ENCODE measurements at regions not wholly inside any gene's neighbourhood (a gene's known extent, or its start where the extent isn't known, plus 50 kb on each side); places are given as distances from the start of the nearest gene placed in this dataset.

DNA sequence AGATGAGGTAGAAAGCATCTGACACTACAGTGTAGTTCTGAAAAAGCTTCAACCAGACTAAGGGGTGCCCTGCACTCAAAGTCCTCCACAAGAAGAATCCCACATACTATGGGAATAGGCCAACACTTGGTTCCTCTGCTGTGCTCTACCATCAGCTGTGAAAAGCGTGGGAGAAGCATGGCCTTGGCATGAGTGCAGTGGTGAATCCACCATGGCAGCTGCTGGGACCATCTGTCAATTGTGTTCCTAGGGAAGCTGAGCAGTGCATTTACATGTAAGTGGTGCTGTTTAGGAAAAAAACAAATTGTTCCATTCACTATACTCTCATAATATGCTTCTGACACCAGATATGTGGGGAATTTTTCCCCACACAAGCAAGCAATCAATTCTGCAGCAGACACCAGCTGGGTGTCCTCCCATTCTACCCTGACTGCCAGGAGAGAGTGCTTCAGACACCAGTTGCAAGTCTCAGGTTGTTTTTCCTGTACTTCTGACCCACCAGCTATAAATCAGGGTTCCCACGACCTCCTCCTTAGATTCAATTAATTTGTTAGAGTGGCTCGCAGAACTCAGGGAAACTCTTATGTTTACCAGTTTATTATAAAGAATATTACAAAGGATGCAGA is 230.8 kb upstream of the CHRM3 start:
- H3K9me3 ChIP-seq, result no peaks in the 10 kb centered on the region
- DNase-seq (ENCODE audit: extremely low spot score in 2 of 2), result no peak
- no peaks in the 10 kb centered on the region for H3K4me1 ChIP-seq
- H3K4me3 ChIP-seq, result no peak overlapping the region
- H3K27ac ChIP-seq, result no peak overlapping the region
- no peaks in the 10 kb centered on the region for H3K27me3 ChIP-seq
- no peaks in the 10 kb centered on the region for H3K36me3 ChIP-seq
- TF ChIP-seq POLR2AphosphoS5 (IDR thresholded peaks at IDR 0.05; ENCODE audit: insufficient read depth in 1 of 2, low read depth in 1 of 2) (no peak), POLR2A (IDR thresholded peaks at IDR 0.05) (no peak)
- TF ChIP-seq, protein P1, sequence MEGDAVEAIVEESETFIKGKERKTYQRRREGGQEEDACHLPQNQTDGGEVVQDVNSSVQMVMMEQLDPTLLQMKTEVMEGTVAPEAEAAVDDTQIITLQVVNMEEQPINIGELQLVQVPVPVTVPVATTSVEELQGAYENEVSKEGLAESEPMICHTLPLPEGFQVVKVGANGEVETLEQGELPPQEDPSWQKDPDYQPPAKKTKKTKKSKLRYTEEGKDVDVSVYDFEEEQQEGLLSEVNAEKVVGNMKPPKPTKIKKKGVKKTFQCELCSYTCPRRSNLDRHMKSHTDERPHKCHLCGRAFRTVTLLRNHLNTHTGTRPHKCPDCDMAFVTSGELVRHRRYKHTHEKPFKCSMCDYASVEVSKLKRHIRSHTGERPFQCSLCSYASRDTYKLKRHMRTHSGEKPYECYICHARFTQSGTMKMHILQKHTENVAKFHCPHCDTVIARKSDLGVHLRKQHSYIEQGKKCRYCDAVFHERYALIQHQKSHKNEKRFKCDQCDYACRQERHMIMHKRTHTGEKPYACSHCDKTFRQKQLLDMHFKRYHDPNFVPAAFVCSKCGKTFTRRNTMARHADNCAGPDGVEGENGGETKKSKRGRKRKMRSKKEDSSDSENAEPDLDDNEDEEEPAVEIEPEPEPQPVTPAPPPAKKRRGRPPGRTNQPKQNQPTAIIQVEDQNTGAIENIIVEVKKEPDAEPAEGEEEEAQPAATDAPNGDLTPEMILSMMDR (IDR thresholded peaks at IDR 0.05), result no peak
- intact Hi-C loops (cut with DNase I), result no loop called here

DNA sequence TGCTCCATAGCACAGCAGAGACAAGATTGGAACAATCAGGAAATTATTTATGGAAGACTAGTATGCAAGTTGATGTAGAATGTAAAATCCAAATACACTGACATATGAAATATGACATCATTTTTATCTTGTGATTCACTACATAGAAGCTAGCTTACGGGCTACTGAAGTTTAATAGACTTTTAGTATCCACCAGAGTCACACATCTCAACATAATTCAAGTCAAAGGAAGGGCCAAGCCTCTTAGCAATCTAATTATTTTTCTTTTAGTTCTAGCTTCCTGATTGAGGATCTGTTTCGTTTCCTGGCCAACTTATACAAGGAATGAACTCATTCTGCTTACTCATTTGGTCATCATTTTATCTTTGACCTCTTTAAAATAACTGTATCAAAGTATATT is 234.4 kb upstream of the CHRM3 start:
- no peaks in the 10 kb centered on the region for H3K36me3 ChIP-seq
- no peaks in the 10 kb centered on the region for H3K27me3 ChIP-seq
- H3K4me3 ChIP-seq, result no peak overlapping the region
- H3K27ac ChIP-seq, result no peak overlapping the region
- no peaks in the 10 kb centered on the region for H3K4me1 ChIP-seq
- no peak for DNase-seq (ENCODE audit: extremely low spot score in 2 of 2)
- H3K9me3 ChIP-seq, result no peaks in the 10 kb centered on the region
- TF ChIP-seq POLR2A (IDR thresholded peaks at IDR 0.05), result no peak
- TF ChIP-seq, protein P1 (IDR thresholded peaks at IDR 0.05), result no peak
- no peak for TF ChIP-seq POLR2AphosphoS5 (IDR thresholded peaks at IDR 0.05; ENCODE audit: insufficient read depth in 1 of 2, low read depth in 1 of 2)
- intact Hi-C loops (cut with DNase I), result no loop called here

DNA sequence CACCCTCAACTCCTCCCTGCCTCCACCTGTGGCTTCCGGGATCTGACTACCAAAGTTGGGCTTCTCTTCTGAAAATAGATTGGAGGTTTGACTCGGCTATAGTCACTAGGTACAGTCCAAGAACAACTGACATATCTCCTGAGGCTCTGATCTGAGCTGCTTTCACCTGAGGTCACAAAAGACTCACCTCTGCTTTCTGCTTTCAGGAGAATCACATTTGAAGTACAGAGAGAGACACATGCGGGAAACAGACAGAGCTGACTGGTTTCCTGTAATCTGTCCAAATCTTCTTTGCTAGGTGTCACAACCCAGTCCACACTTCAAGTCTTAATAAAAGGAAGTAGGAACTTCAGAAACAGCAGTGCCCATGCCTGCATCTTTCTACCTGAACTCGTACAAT is 245.4 kb upstream of the CHRM3 start:
- Histone ChIP-seq H3K27ac (no peak overlapping the region), H3K4me1 (no peaks in the 10 kb centered on the region), H3K4me3 (no peak overlapping the region), H3K36me3 (no peaks in the 10 kb centered on the region), H3K9me3 (no peaks in the 10 kb centered on the region), H3K27me3 (no peaks in the 10 kb centered on the region)
- intact Hi-C loops (cut with DNase I), result no loop called here
- TF ChIP-seq, protein P1 (IDR thresholded peaks at IDR 0.05), result no peak
- TF ChIP-seq POLR2AphosphoS5 (IDR thresholded peaks at IDR 0.05; ENCODE audit: insufficient read depth in 1 of 2, low read depth in 1 of 2), result no peak
- TF ChIP-seq POLR2A (IDR thresholded peaks at IDR 0.05), result no peak
- no peak for DNase-seq (ENCODE audit: extremely low spot score in 2 of 2)

DNA sequence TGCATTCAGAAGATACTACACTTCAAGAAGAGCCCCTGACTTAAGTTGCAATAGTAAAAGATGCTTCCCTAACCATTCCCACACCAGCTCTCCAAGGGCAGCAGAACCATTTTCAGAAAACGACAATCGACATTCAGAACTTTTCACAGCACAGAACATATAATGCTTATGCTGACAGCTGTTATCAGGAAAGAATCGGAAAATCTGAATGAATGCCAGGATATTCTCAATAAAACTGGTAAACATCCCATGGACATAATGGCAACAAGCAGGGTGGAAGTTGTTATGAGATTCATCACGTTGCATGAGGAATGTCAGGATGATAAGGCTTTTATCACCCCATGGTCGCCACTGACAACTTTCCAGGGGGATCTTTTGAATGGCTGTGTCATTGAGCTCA is 246.6 kb upstream of the CHRM3 start:
- Histone ChIP-seq H3K27ac (no peak overlapping the region), H3K4me1 (no peaks in the 10 kb centered on the region), H3K9me3 (no peaks in the 10 kb centered on the region), H3K4me3 (no peak overlapping the region), H3K36me3 (no peaks in the 10 kb centered on the region), H3K27me3 (no peaks in the 10 kb centered on the region)
- TF ChIP-seq, protein P1 (IDR thresholded peaks at IDR 0.05), result no peak
- TF ChIP-seq POLR2AphosphoS5 (IDR thresholded peaks at IDR 0.05; ENCODE audit: insufficient read depth in 1 of 2, low read depth in 1 of 2) (no peak), POLR2A (IDR thresholded peaks at IDR 0.05) (no peak)
- no peak for DNase-seq (ENCODE audit: extremely low spot score in 2 of 2)
- intact Hi-C loops (cut with DNase I), result no loop called here

DNA sequence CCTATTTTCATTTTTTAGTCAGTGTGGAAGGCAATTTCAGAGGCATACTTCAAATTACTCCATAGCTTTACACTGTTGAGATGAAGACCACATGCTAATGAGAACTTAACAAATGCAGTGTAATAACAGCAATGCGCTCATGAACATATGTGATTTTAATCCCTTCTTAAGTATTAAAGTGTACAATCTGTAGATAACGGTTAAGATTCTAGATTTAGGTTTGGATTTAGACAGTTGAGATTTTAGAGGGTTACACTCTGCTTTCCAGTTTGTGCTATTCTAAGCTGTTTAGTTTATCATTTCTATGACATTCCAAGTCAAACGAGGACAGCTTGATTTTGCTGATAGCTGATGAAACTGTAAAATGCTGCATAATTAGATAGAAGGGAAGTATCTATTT is 257.8 kb upstream of the CHRM3 start:
- intact Hi-C loops (cut with DNase I), result no loop called here
- Histone ChIP-seq H3K4me1 (no peaks in the 10 kb centered on the region), H3K9me3 (no peaks in the 10 kb centered on the region), H3K36me3 (no peaks in the 10 kb centered on the region), H3K4me3 (no peak overlapping the region), H3K27ac (no peak overlapping the region), H3K27me3 (no peaks in the 10 kb centered on the region)
- TF ChIP-seq POLR2A (IDR thresholded peaks at IDR 0.05) (no peak), POLR2AphosphoS5 (IDR thresholded peaks at IDR 0.05; ENCODE audit: insufficient read depth in 1 of 2, low read depth in 1 of 2) (no peak)
- TF ChIP-seq, protein P1 (IDR thresholded peaks at IDR 0.05), result no peak
- no peak for DNase-seq (ENCODE audit: extremely low spot score in 2 of 2)

All from vagina (tissue), 2 donors.